Gastroesophageal sphincter (tissue), 4 donors: ENCODE measurements at regions not wholly inside any gene's neighbourhood (a gene's known extent, or its start where the extent isn't known, plus 50 kb on each side); places are given as distances from the start of the nearest gene placed in this dataset.

Source experiments
- ATAC-seq: fragments of 150-250 bp; one replicate; pipeline ENCODE4 v1.9.1; 2016; ENCODE audit warnings: mild to moderate bottlenecking, moderate library complexity
- H3K27ac ChIP-seq, 4 donors: fragments of 200-600 bp; sonication (generic) in 3 of 4; 1 replicate in 3 of 4; 2 replicates in 1 of 4; pipeline ENCODE4 v1.5.1; 2016 to 2019
- H3K27me3 ChIP-seq: fragments of 200-600 bp; sonication (generic); one replicate; pipeline ENCODE4 v1.5.1; 2019
- H3K36me3 ChIP-seq, 2 donors: fragments of 200-600 bp; sonication (generic); one replicate each; pipeline ENCODE4 v1.5.1; 2019; ENCODE audit warnings: control low read depth in 1 of 2
- H3K4me1 ChIP-seq, 3 donors: fragments of 200-600 bp; sonication (generic); 1 replicate in 2 of 3; 2 replicates in 1 of 3; pipeline ENCODE4 v1.5.1; 2016 to 2019; ENCODE audit warnings: control low read depth in 2 of 3
- H3K4me3 ChIP-seq, 2 donors: fragments of 200-600 bp; sonication (generic); one replicate each; pipeline ENCODE4 v1.5.1; 2019; ENCODE audit warnings: mild to moderate bottlenecking in 1 of 2, moderate library complexity in 1 of 2
- H3K9me3 ChIP-seq, 3 donors: fragments of 200-600 bp; sonication (generic); one replicate each; pipeline ENCODE4 v1.5.1; 2017 to 2019; ENCODE audit warnings: control low read depth in 2 of 3
- EP300 ChIP-seq: sonication (generic); formaldehyde crosslinking; IDR thresholded peaks from one replicate; pipeline ENCODE4 v1.6.1; 2017; ENCODE audit warnings: antibody characterized with exemption, mild to moderate bottlenecking
- POLR2A ChIP-seq, 2 donors: fragments of 450-650 bp; IDR thresholded peaks; one replicate each; pipeline ENCODE4 v1.6.1; 2017; ENCODE audit warnings: antibody characterized with exemption in 2 of 2, mild to moderate bottlenecking in 2 of 2, moderate library complexity in 1 of 2
- POLR2AphosphoS5 ChIP-seq: sonication (generic); formaldehyde crosslinking; IDR thresholded peaks from one replicate; pipeline ENCODE4 v1.6.1; 2017; ENCODE audit warnings: antibody characterized with exemption
- WGBS, 2 donors: methylation state at CpG; one replicate each; pipeline ENCODE4 v1.1.5; 2018; ENCODE audit warnings: low coverage in 1 of 2; 5-methylcytosine and 5-hydroxymethylcytosine counted together
- TF ChIP-seq, protein P1 (sequence below), 4 experiments: fragments of 200-600 bp in 2 of 4; fragments of 450-650 bp in 2 of 4; sonication (generic) in 1 of 4; IDR thresholded peaks; one replicate each; pipeline ENCODE4 v1.5.1; 2017 to 2019; ENCODE audit warnings: antibody characterized with exemption in 4 of 4, mild to moderate bottlenecking in 2 of 4, moderate library complexity in 2 of 4

DNA sequence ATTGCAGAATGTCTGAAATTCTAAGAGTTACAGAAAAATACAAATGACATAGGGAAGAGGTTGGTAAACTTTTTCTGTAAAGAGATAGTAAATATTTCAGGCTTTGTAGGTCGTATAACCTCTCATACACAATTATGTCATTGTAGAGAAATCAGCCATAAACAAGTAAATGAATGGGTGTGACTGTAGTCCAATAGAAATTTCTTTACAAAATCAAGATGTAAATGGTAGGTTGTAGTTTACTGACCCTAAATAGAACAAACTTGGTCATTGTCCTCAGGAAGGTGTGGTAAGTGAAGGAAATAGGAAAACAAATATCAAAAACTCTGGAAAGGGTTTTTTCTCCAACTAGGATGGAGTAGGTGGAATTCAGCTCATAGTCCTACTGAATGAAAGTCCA, 415.5 kb upstream of the SPHKAP start:
- Histone ChIP-seq H3K36me3 (no peaks in the 10 kb centered on the region), H3K4me3 (no peak overlapping the region), H3K27ac (no peak overlapping the region), H3K9me3 (no peaks in the 10 kb centered on the region), H3K27me3 (no peaks in the 10 kb centered on the region), H3K4me1 (no peaks in the 10 kb centered on the region)
- TF ChIP-seq POLR2AphosphoS5 (no peak), POLR2A (IDR thresholded peaks at IDR 0.05) (no peak), EP300 (no peak)
- TF ChIP-seq, protein P1, sequence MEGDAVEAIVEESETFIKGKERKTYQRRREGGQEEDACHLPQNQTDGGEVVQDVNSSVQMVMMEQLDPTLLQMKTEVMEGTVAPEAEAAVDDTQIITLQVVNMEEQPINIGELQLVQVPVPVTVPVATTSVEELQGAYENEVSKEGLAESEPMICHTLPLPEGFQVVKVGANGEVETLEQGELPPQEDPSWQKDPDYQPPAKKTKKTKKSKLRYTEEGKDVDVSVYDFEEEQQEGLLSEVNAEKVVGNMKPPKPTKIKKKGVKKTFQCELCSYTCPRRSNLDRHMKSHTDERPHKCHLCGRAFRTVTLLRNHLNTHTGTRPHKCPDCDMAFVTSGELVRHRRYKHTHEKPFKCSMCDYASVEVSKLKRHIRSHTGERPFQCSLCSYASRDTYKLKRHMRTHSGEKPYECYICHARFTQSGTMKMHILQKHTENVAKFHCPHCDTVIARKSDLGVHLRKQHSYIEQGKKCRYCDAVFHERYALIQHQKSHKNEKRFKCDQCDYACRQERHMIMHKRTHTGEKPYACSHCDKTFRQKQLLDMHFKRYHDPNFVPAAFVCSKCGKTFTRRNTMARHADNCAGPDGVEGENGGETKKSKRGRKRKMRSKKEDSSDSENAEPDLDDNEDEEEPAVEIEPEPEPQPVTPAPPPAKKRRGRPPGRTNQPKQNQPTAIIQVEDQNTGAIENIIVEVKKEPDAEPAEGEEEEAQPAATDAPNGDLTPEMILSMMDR (IDR thresholded peaks at IDR 0.05): no peak
- ATAC-seq: no peak
- WGBS, 2 donors: 0% methylated on average over 1 of the region's 1 CpG

DNA sequence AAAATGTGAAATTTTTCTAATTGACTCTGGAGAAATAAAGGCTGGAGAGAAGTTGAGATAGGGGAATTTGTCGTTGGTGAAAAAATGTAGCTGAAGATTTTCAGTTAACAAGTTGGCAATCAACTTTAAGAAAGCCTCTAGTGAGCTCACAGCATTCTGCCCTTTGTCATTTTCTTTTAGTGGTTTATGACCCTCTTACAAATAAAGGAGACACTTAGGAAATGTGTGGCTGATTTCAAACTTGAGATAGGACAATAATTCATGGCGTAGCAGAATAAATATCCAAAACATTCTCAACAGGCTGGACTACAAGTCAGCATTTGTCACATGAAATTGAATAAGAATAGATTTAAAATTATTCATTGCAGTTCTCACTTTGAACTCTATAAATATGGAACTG, 412.5 kb upstream of the SPHKAP start:
- TF ChIP-seq POLR2A (IDR thresholded peaks at IDR 0.05): no peak
- TF ChIP-seq POLR2AphosphoS5: no peak
- no peak for TF ChIP-seq EP300
- TF ChIP-seq, protein P1 (IDR thresholded peaks at IDR 0.05): no peak
- Histone ChIP-seq H3K9me3 (no peaks in the 10 kb centered on the region), H3K36me3 (no peaks in the 10 kb centered on the region), H3K27ac (no peak overlapping the region), H3K27me3 (no peaks in the 10 kb centered on the region), H3K4me1 (no peaks in the 10 kb centered on the region), H3K4me3 (no peak overlapping the region)
- WGBS, 2 donors: 60% methylated on average over 2 of the region's 2 CpGs
- ATAC-seq: no peak

DNA sequence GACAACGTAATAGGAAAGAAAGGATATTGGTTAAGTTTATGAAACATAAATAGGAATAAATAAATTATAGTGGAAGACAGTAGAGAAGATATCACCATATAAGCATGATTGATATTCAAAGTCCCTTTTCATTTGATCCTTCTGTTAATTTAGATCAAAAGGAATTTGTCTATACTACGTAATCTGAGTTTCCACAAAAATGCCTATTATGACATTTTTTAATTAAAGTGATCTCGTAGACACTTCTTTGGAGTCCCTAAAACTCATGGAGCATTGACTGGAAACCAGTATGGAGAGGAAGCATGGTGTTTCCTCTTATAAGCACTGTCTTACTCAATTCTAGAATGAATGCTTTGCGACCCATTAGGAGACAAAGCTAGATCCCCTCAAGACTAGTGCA, 411.4 kb upstream of the SPHKAP start:
- no peaks in the 10 kb centered on the region for H3K36me3 ChIP-seq
- TF ChIP-seq POLR2AphosphoS5 (no peak), POLR2A (IDR thresholded peaks at IDR 0.05) (no peak), EP300 (no peak)
- TF ChIP-seq, protein P1 (IDR thresholded peaks at IDR 0.05): no peak
- 53 to 62% methylated on average over 3 to 4 of the region's 4 CpGs for WGBS, 2 donors

GRCh38 chr2:228590681-228591080, 409.2 kb upstream of the SPHKAP start:
- Histone ChIP-seq H3K27ac (no peak overlapping the region), H3K9me3 (no peaks in the 10 kb centered on the region)
- 73 to 81% methylated on average over 2 of the region's 2 CpGs for WGBS, 2 donors

More for the DNA sequence above, 411.4 kb upstream of the SPHKAP start:
- no peak for ATAC-seq
- no peak overlapping the region for H3K27ac ChIP-seq
- H3K9me3 ChIP-seq: no peaks in the 10 kb centered on the region
- no peak overlapping the region for H3K4me3 ChIP-seq
- no peaks in the 10 kb centered on the region for H3K27me3 ChIP-seq
- H3K4me1 ChIP-seq: no peaks in the 10 kb centered on the region

GRCh38 chr2:228589115-228589514, 407.6 kb upstream of the SPHKAP start:
- 69% methylated on average over 4 of the region's 4 CpGs for WGBS, 2 donors
- no peak overlapping the region for H3K27ac ChIP-seq
- TF ChIP-seq POLR2AphosphoS5 (no peak), POLR2A (IDR thresholded peaks at IDR 0.05) (no peak), EP300 (no peak)
- TF ChIP-seq, protein P1 (IDR thresholded peaks at IDR 0.05): no peak
- H3K27me3 ChIP-seq: no peaks in the 10 kb centered on the region
- H3K9me3 ChIP-seq: no peaks in the 10 kb centered on the region
- H3K4me3 ChIP-seq: no peak overlapping the region
- no peaks in the 10 kb centered on the region for H3K36me3 ChIP-seq
- H3K4me1 ChIP-seq: no peaks in the 10 kb centered on the region
- no peak for ATAC-seq

More at GRCh38 chr2:228590681-228591080, 409.2 kb upstream of the SPHKAP start:
- ATAC-seq: no peak
- H3K4me1 ChIP-seq: no peaks in the 10 kb centered on the region
- no peak overlapping the region for H3K4me3 ChIP-seq
- no peaks in the 10 kb centered on the region for H3K27me3 ChIP-seq
- no peak for TF ChIP-seq POLR2A (IDR thresholded peaks at IDR 0.05)
- TF ChIP-seq, protein P1 (IDR thresholded peaks at IDR 0.05): no peak
- TF ChIP-seq EP300: no peak
- TF ChIP-seq POLR2AphosphoS5: no peak
- no peaks in the 10 kb centered on the region for H3K36me3 ChIP-seq
